ENCODE measurements at regions not wholly inside any gene's neighbourhood (a gene's known extent, or its start where the extent isn't known, plus 50 kb on each side); places are given as distances from the start of the nearest gene placed in this dataset.

GRCh38 chr22:27022274-27022895 lies 365.0 kb downstream of the MIAT start:
- TF ChIP-seq CTCF (conservative IDR thresholded peaks at IDR 0.05; ENCODE audit: low read depth, low read length): no peak
- TF ChIP-seq EZH2 (IDR thresholded peaks at IDR 0.05; ENCODE audit: borderline replicate concordance, low read depth, low read length, poor library complexity, severe bottlenecking): no peak

All from A673 (cell line).